ENCODE measurements at regions not wholly inside any gene's neighbourhood (a gene's known extent, or its start where the extent isn't known, plus 50 kb on each side); places are given as distances from the start of the nearest gene placed in this dataset.

DNA sequence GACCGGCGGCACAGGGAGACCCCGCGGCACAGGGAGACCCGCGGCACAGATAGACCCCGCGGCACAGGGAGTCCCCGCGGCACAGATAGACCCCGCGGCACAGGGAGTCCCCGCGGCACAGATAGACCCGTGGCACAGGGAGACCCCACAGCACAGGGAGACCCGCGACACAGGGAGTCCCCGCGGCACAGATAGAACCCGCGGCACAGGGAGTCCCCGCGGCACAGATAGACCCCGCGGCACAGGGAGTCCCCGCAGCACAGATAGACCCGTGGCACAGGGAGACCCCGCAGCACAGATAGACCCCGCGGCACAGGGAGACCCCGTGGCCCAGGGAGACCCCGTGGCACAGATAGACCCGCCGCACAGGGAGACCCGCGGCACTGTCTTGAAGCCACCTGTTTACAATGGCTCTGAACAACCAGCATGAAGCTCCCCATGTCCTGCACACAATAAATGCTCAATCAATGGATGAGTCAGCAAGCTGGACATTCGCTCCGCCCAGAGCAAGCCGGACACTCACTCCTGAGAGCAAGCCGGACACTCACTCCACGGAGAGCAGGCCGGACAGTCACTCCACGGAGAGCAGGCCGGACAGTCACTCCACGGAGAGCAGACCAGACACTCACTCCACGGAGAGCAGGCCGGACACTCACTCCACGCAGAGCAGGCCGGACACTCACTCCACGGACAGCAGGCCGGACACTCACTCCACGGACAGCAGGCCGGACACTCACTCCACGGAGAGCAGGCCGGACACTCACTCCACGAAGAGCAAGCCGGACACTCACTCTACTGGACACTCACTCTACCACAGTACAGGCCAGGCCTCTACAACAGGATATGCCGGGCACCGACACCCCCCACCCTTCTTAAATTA is 121.9 kb downstream of the RFLNA start:
- Histone ChIP-seq H3K79me2 (ENCODE audit: low read length) (peaks cover 24% of the 10 kb centered on the region; the same call in 1 of the 2 replicates), H3K27ac (ENCODE audit: low read length) (no peak overlapping the region), H3K4me1 (ENCODE audit: insufficient read depth, low read length) (peaks cover 15% of the 10 kb centered on the region), H3K9me3 (ENCODE audit: low read length) (no peaks in the 10 kb centered on the region), H3F3A (ENCODE audit: low read length, unreplicated experiment) (no peaks in the 10 kb centered on the region), H3K9me2 (replicated peaks; ENCODE audit: low read length) (no peaks in the 10 kb centered on the region), H4K20me1 (ENCODE audit: low read length) (0 out of 2 replicates have a peak, but pooled peaks cover 4% of the 10 kb centered on the region), H2AFZ (ENCODE audit: low read length) (no peak overlapping the region), H3K9ac (ENCODE audit: low read length) (no peak overlapping the region), H3K4me3 (ENCODE audit: low read length) (no peak overlapping the region), H3K36me3 (ENCODE audit: low read depth, low read length) (peaks cover 10% of the 10 kb centered on the region; the same call in 1 of the 2 replicates), H3K27me3 (ENCODE audit: low read length) (no peaks in the 10 kb centered on the region), H3K4me2 (ENCODE audit: low read length) (no peak overlapping the region)
- ATAC-seq (peak; percentile 72), DNase-seq (no peak)
- ChIA-PET CTCF (no interaction called here), POLR2A (ENCODE audit: unreplicated experiment) (no interaction called here)
- intact Hi-C loops (cut with micrococcal nuclease): no loop called here
- TF ChIP-seq, protein P1, sequence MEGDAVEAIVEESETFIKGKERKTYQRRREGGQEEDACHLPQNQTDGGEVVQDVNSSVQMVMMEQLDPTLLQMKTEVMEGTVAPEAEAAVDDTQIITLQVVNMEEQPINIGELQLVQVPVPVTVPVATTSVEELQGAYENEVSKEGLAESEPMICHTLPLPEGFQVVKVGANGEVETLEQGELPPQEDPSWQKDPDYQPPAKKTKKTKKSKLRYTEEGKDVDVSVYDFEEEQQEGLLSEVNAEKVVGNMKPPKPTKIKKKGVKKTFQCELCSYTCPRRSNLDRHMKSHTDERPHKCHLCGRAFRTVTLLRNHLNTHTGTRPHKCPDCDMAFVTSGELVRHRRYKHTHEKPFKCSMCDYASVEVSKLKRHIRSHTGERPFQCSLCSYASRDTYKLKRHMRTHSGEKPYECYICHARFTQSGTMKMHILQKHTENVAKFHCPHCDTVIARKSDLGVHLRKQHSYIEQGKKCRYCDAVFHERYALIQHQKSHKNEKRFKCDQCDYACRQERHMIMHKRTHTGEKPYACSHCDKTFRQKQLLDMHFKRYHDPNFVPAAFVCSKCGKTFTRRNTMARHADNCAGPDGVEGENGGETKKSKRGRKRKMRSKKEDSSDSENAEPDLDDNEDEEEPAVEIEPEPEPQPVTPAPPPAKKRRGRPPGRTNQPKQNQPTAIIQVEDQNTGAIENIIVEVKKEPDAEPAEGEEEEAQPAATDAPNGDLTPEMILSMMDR (conservative IDR thresholded peaks at IDR 0.05; ENCODE audit: low read depth, low read length): no peak
- no peak for TF ChIP-seq EZH2phosphoT487 (IDR thresholded peaks at IDR 0.05; ENCODE audit: borderline replicate concordance, low read length)
- no peak for TF ChIP-seq EZH2 (IDR thresholded peaks at IDR 0.05; ENCODE audit: low read length, unreplicated experiment)
- BruUV-seq (replicated peaks): no TSS peak

DNA sequence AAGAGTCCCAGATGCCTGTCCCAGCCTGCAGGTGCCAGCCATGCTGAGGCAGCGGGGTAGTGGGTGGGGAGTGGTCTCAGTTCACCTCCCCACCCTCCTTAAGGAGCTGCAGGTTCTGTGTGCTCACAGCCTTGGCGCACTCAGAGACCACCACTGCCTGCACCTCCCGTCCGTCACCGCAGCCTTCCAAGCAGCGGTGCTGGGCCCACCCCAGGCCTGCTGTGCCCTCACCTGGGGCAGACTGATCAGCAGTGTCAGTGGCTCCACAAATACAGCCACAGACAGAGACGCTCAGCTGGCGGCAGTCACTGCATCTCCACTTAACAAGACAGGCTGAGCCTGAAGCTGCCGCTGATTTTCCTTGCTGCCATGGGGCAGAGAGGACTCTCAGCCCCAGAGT is 120.2 kb downstream of the RFLNA start:
- intact Hi-C loops (cut with micrococcal nuclease): no loop called here
- no peak for ATAC-seq
- Histone ChIP-seq H2AFZ (ENCODE audit: low read length) (no peak overlapping the region), H3K27ac (ENCODE audit: low read length) (no peak overlapping the region), H3K4me3 (ENCODE audit: low read length) (no peak overlapping the region), H3K27me3 (ENCODE audit: low read length) (no peaks in the 10 kb centered on the region), H3K4me1 (ENCODE audit: insufficient read depth, low read length) (peaks cover 25% of the 10 kb centered on the region), H3K4me2 (ENCODE audit: low read length) (no peak overlapping the region), H3K9ac (ENCODE audit: low read length) (no peak overlapping the region), H3K9me3 (ENCODE audit: low read length) (no peaks in the 10 kb centered on the region), H4K20me1 (ENCODE audit: low read length) (0 out of 2 replicates have a peak, but pooled peaks cover 4% of the 10 kb centered on the region), H3F3A (ENCODE audit: low read length, unreplicated experiment) (no peaks in the 10 kb centered on the region), H3K9me2 (replicated peaks; ENCODE audit: low read length) (no peaks in the 10 kb centered on the region), H3K36me3 (ENCODE audit: low read depth, low read length) (peaks cover 10% of the 10 kb centered on the region; the same call in 1 of the 2 replicates), H3K79me2 (ENCODE audit: low read length) (peaks cover 17% of the 10 kb centered on the region)
- POLR2A ChIA-PET (ENCODE audit: unreplicated experiment): no interaction called here
- no TSS peak for BruUV-seq (replicated peaks)
- CTCF ChIA-PET: no interaction called here
- TF ChIP-seq EZH2 (IDR thresholded peaks at IDR 0.05; ENCODE audit: low read length, unreplicated experiment): no peak
- TF ChIP-seq, protein P1 (conservative IDR thresholded peaks at IDR 0.05; ENCODE audit: low read depth, low read length): no peak
- DNase-seq: no peak

DNA sequence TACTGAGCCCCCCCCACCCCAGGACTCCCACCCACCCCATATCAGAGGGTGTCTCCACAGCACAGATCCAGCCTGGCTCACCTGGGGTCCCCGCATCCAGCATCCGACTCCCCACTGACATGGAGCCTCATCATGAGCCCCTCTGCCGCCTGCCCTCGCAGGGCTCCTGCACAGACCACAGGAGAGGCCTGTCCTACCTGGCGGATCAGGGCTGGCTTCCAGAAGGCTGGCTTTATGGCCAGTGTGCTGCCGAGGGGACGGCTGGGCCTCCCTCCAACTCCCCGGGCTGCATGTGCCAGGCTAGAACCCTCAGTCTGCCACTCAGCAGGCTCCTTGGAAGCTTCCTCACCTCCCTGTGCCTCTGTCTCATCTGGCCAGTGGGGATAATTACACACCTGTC is 119.0 kb downstream of the RFLNA start:
- ATAC-seq: no peak
- CTCF ChIA-PET: no interaction called here
- intact Hi-C loops (cut with micrococcal nuclease): no loop called here

More for the DNA sequence above, 119.0 kb downstream of the RFLNA start:
- no peaks in the 10 kb centered on the region for H3K9me2 ChIP-seq (replicated peaks; ENCODE audit: low read length)
- no peak overlapping the region for H2AFZ ChIP-seq (ENCODE audit: low read length)
- H3K36me3 ChIP-seq (ENCODE audit: low read depth, low read length): peaks cover 10% of the 10 kb centered on the region; the same call in 1 of the 2 replicates
- 0 out of 2 replicates have a peak, but pooled peaks cover 4% of the 10 kb centered on the region for H4K20me1 ChIP-seq (ENCODE audit: low read length)
- no peak overlapping the region for H3K9ac ChIP-seq (ENCODE audit: low read length)
- TF ChIP-seq, protein P1 (conservative IDR thresholded peaks at IDR 0.05; ENCODE audit: low read depth, low read length): no peak
- TF ChIP-seq EZH2phosphoT487 (IDR thresholded peaks at IDR 0.05; ENCODE audit: borderline replicate concordance, low read length) (no peak), EZH2 (IDR thresholded peaks at IDR 0.05; ENCODE audit: low read length, unreplicated experiment) (no peak)
- no peak overlapping the region for H3K4me3 ChIP-seq (ENCODE audit: low read length)
- no peak overlapping the region for H3K4me2 ChIP-seq (ENCODE audit: low read length)
- no peak overlapping the region for H3K27ac ChIP-seq (ENCODE audit: low read length)
- peaks cover 26% of the 10 kb centered on the region for H3K79me2 ChIP-seq (ENCODE audit: low read length)
- POLR2A ChIA-PET (ENCODE audit: unreplicated experiment): no interaction called here
- H3K27me3 ChIP-seq (ENCODE audit: low read length): no peaks in the 10 kb centered on the region
- no TSS peak for BruUV-seq (replicated peaks)
- H3K4me1 ChIP-seq (ENCODE audit: insufficient read depth, low read length): peaks cover 26% of the 10 kb centered on the region
- no peak for DNase-seq
- H3F3A ChIP-seq (ENCODE audit: low read length, unreplicated experiment): no peaks in the 10 kb centered on the region
- no peaks in the 10 kb centered on the region for H3K9me3 ChIP-seq (ENCODE audit: low read length)

Measured in PC-3 (cell line).